GM13976 (cell line): ENCODE measurements at regions not wholly inside any gene's neighbourhood (a gene's known extent, or its start where the extent isn't known, plus 50 kb on each side); places are given as distances from the start of the nearest gene placed in this dataset.

Experiments
- DNase-seq: peaks from one replicate; pipeline ENCODE4 v3.0.0; 2012; ENCODE audit warnings: low spot score
- CTCF ChIP-seq: IDR thresholded peaks from 2 replicates; pipeline ENCODE4 v1.5.1; 2012; ENCODE audit warnings: borderline replicate concordance, mild to moderate bottlenecking; ENCODE audit not compliant: insufficient read depth; ENCODE audit errors: extremely low read depth, missing control alignments, control extremely low read depth
- in situ Hi-C: fragments of 300-500 bp; cut with MboI; formaldehyde crosslinking; loops from one replicate; pipeline ENCODE4 v1.12.0; 2022; ENCODE audit warnings: low sequenced_read_pairs, mixed read lengths, inconsistent platforms; ENCODE audit not compliant: unreplicated experiment

- no peak for DNase-seq
- in situ Hi-C loops, result no loop called here
- TF ChIP-seq CTCF, result no peak
These were observed 334.9 kb downstream of the GADD45G start for GRCh38 chr9:89939626-89940292.

GRCh38 chr9:89940625-89941024 is 335.8 kb downstream of the GADD45G start:
- in situ Hi-C loops, result no loop called here
- TF ChIP-seq CTCF, result no peak
- DNase-seq, result no peak

- DNase-seq, result no peak
- TF ChIP-seq CTCF, result no peak
- in situ Hi-C loops, result no loop called here
These were observed 337.1 kb downstream of the GADD45G start for GRCh38 chr9:89941875-89942274.

GRCh38 chr9:89942643-89943042 is 337.8 kb downstream of the GADD45G start:
- TF ChIP-seq CTCF, result no peak
- no peak for DNase-seq
- in situ Hi-C loops, result no loop called here

GRCh38 chr9:89943309-89943708 is 338.5 kb downstream of the GADD45G start:
- TF ChIP-seq CTCF, result no peak
- no peak for DNase-seq
- in situ Hi-C loops, result no loop called here

- no peak for TF ChIP-seq CTCF
- DNase-seq, result no peak
- in situ Hi-C loops, result no loop called here
These were observed 338.9 kb downstream of the GADD45G start for GRCh38 chr9:89943728-89944127.
